ENCODE measurements at regions not wholly inside any gene's neighbourhood (a gene's known extent, or its start where the extent isn't known, plus 50 kb on each side); places are given as distances from the start of the nearest gene placed in this dataset.
"Not testable (repeated sequence)": the region's sequence is repeated elsewhere in the genome, so short reads cannot be mapped to it uniquely, and the experiment has no call there.

- DNase-seq, result no peak
Measured at GRCh38 chr6:10343320-10343719, 71.6 kb downstream of the TFAP2A start.

GRCh38 chr6:10341605-10342004 lies 73.3 kb downstream of the TFAP2A start:
- no peak for DNase-seq

GRCh38 chr6:10338151-10338550 lies 76.7 kb downstream of the TFAP2A start:
- no peak for DNase-seq

GRCh38 chr6:10337376-10337775 lies 77.5 kb downstream of the TFAP2A start:
- not testable (repeated sequence) for DNase-seq

GRCh38 chr6:10332111-10332510 lies 82.8 kb downstream of the TFAP2A start:
- DNase-seq, result no peak

GRCh38 chr6:10331334-10331968 lies 83.4 kb downstream of the TFAP2A start:
- DNase-seq, result peak; percentile 32

- DNase-seq, result no peak
Measured at GRCh38 chr6:10330515-10330914, 84.4 kb downstream of the TFAP2A start.

GRCh38 chr6:10323018-10323417 lies 91.9 kb downstream of the TFAP2A start:
- no peak for DNase-seq

- DNase-seq, result no peak
Measured at GRCh38 chr6:10320291-10320690, 94.6 kb downstream of the TFAP2A start.

GRCh38 chr6:10316373-10316721 lies 98.5 kb downstream of the TFAP2A start:
- DNase-seq, result peak; percentile 88

GRCh38 chr6:10315658-10316372 lies 99.1 kb downstream of the TFAP2A start:
- DNase-seq, result peak; percentile 64

GRCh38 chr6:10315034-10315433 lies 99.8 kb downstream of the TFAP2A start:
- peak; percentile 87 for DNase-seq

GRCh38 chr6:10314163-10314955 lies 100.5 kb downstream of the TFAP2A start:
- peak; percentile 68 for DNase-seq

- DNase-seq, result peak; percentile 59
Measured at GRCh38 chr6:10313799-10314162, 101.1 kb downstream of the TFAP2A start.

GRCh38 chr6:10312445-10312844 lies 102.4 kb downstream of the TFAP2A start:
- DNase-seq, result no peak

- peak; percentile 53 for DNase-seq
Measured at GRCh38 chr6:10311546-10312405, 103.1 kb downstream of the TFAP2A start.

- DNase-seq, result peak; percentile 99
Measured at GRCh38 chr6:10310826-10311225, 104.0 kb downstream of the TFAP2A start.

- peak; percentile 97 for DNase-seq
Measured at GRCh38 chr6:10310330-10310653, 104.6 kb downstream of the TFAP2A start.

GRCh38 chr6:10309457-10310329 lies 105.2 kb downstream of the TFAP2A start:
- DNase-seq, result peak; percentile 92

- DNase-seq, result no peak
Measured at GRCh38 chr6:10307476-10307875, 107.4 kb downstream of the TFAP2A start.

- no peak for DNase-seq
Measured at GRCh38 chr6:10307028-10307427, 107.8 kb downstream of the TFAP2A start.

- no peak for DNase-seq
Measured at GRCh38 chr6:10305790-10306415, 109.0 kb downstream of the TFAP2A start.

Measured in NCI-H69 (cell line).